GM19043 (cell line): ENCODE measurements at regions not wholly inside any gene's neighbourhood (a gene's known extent, or its start where the extent isn't known, plus 50 kb on each side); places are given as distances from the start of the nearest gene placed in this dataset.
"Not testable (repeated sequence)": the region's sequence is repeated elsewhere in the genome, so short reads cannot be mapped to it uniquely, and the experiment has no call there.

ENCODE experiments used
- ATAC-seq: cut with Tn5 transposase; IDR thresholded peaks from one replicate; pipeline ENCODE4 v1.9.1; 2021; ENCODE audit warnings: low read depth; ENCODE audit not compliant: unreplicated experiment

DNA sequence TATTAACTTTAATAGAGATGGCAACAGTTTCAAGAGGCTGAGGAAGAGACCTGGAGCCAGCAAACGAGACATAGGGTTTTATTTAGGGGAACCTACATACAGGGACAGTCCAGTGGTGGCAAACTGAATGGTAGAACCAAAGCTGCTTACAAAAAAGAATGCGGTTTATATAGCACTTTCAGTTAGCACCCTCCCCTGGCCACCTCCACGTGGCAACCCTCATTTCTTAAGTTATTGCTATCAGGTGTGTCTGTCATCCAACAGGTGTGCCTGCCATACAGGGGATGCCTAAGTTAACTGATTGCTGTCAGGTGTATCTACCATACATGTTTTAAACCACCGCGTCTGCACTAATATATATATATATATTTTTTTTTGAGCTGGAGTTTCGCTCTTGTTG, 129.2 kb upstream of the DUSP10 start:
- ATAC-seq: no peak

DNA sequence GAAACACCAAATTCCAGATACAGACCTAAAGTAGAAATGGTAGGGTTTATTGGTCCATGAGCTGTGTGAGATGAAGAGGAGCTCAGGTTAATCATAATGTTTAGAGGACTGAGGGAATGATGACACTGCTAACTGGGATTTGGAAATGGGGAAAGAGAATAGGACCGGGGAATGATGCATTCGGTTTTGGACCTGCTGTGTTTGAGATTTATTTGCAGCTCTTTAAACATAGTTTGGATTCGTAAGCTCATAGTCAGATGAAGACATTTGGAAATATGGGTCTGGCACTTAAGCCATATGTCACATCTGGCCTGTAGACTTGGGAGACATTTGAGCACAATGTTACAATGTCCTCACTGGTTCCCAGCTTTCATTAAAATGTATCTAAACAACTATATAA, 127.9 kb upstream of the DUSP10 start:
- ATAC-seq: no peak

DNA sequence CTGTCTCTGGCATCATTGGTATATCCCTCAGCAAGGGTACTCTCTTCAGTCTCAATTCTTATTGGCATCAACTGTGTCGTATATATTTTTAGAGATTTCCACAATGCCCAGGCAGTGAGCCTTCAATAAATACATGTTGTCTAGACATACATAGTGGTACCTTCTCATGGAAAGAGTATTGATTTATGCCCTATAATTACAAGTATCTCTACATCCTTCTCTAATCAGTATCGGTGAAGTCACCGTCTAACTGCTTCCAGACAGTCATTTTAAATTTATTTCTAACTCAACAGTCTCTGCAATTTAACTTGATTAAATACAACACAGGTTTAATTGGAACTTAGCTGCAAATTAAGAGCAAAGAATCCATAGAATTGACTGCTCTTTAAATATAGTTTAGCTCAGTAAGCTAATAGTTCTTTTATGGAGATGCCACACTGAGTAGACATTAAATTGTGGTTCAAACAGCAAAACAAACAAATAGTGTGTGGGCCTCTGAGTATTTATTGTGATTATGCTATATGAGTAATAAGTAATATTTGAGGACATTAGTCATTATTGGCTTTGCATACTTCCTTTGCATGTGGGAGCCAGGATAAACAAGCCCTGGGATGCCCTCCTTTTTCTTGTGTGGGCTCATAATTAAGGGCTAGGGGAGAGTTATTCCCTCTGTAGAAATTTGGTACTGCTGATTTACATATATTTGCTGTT, 126.9 kb upstream of the DUSP10 start:
- no peak for ATAC-seq

DNA sequence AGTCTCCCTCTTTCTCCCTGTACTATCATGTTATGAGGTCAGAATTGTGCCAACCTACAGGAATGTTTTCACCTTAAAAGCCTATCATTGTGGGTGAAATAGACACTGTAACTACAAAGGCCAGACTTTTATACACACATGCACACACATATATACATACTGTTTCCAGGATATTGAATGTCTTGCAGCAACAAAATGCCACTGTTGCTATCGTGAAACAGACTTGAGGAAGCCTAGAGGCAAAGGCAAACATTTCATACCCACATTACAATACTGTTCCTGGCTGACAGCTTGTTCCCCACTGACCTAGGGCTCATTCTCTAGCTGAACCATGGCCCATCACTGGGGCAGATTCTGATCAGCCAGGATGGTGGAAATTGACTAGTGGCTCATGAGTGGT, 125.1 kb upstream of the DUSP10 start:
- no peak for ATAC-seq

DNA sequence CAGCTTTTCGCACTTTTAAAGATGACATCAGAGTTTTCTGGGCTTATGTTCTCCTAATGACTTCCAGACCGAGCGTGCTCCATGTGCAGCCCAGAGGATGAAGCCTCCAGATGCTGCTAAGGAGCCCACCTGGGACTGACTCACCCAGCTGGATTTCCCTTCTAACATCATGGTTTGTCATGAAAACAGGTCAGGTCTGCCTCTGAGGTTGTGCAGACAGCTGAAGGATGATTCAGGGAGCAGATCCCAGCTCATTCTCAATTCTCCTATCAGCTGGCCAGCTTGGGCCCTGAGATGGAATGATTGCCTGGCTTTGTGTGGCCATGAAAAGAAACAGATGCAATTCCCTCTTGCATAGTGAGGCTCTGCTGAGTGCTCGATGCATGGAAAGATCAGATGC, 123.9 kb upstream of the DUSP10 start:
- ATAC-seq: no peak

DNA sequence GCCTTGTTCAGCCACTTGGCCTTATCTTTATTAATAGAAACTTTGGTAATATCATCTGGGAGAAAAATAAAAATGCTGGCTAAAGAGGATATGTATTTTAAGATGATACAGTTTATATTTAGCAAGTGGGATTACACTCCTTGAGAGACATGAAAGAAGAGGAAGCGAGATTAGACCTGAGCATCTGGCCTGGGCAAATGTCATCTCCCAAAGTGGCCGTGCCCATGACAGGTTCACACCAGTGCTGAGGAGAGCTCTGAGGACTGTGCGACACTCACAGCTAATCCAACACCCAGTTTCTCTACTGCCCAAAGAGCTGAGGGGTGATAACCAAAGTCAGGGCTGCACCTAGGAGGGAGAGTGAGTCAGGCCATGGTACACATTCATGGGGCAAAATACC, 121.7 kb upstream of the DUSP10 start:
- ATAC-seq: no peak

DNA sequence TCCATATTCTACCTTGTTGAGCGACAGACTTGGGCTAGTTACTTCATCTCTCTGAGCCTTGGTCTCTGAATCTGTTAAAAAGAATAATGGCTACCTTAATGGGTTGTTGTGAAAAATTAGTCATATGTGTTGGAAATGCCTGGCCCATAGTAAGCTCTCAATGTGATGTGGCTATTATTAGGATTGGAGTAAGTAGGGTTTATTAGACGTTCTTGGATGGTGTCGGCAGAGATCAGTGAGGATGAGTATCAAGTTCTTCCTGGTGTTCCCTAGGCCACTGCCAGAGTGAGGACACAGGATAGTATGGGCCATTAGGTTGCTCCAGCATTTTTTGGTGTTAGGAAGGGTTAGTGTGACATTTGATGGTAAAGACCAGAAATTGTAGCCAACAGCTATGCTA, 121.1 kb upstream of the DUSP10 start:
- ATAC-seq: no peak

DNA sequence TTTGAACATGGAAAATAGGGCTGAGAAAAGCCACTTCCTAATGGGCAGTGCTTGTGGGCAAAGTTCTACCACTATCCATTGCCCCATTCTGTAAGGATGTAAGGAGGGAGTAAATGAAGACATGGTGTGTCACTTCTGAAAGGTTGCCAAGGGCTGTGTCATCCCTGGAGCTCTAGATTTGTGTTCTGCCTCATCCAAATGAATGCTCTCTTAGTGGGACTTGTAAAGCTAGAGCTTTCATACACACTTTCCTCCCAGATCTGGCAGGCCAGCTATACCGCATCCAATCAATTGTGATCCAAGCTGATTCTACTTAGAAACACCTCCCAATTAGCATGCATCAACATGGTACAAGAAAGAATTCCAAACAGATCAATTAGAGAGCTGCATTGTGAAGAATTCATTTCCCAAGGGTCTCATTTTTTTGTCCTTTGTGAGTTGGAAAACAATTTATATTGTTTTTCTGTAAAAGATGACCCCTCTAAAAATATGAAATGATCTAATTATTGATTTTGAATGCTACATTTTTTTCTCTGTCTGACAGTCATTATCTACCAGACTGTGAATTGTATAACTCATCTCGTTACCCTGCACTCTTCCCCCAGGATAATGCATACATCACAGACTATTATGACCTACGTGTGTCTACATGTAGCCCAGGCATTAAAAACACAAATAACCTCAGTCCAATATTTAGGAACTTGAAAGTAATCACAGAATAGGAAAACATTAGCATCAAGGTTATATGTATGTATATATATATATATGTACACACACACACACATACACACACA, 117.1 kb upstream of the DUSP10 start:
- no peak for ATAC-seq

DNA sequence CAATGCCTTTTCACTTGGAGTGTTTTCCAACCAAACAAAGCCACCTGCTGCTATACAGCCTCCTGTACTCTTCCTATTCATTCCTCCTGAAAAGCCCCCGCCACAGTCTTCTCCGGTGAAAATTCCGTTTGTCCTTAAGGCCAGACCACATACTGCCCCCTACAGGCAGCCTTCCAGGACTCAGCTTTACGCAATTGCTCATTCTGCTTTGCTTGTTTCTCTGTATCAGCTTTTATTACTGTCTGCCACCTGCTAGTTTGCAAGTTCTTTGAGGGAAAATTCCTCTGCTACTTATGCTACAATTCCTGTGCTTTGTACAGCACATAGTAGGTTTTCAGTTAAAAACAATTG, 115.2 kb upstream of the DUSP10 start:
- not testable (repeated sequence) for ATAC-seq

DNA sequence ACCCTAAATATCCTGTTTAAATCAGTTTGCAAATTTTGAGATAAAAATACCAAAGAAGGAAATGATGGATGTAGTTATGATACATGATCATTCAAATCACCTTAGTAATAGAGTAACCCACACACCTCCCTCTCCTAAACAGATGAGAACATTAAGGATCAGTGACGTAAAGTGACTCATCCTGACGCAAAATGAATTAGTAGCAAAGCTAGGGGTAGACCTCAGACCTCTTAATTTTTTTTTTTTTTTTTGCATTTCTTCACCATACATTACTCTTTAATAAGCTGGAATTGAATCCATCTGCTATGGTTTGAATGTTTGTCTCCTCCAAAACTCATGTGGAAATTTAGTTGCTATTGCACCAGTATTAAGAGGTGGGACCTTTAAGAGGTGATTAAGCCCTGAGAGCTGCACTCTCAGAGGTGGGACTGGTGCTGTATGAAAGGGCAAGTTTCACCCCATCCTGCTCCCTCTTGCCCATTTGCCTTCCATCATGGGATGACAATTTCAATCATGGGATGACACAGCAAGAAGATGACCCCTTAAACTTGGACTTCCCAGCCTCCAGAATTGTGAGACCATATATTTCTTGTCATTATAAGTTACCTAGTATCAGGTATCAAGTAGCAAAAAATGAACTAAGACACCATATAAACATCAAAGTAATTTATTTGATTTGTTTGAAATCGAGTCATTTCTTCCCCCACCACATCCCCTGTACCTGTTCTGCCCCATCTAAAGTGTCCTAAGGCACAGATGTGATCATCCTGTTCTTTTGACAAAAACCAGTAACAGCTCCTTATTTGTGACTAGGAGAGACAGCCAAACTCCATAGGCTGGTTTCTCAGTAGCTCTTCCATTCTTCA, 114.6 kb upstream of the DUSP10 start:
- ATAC-seq: no peak

DNA sequence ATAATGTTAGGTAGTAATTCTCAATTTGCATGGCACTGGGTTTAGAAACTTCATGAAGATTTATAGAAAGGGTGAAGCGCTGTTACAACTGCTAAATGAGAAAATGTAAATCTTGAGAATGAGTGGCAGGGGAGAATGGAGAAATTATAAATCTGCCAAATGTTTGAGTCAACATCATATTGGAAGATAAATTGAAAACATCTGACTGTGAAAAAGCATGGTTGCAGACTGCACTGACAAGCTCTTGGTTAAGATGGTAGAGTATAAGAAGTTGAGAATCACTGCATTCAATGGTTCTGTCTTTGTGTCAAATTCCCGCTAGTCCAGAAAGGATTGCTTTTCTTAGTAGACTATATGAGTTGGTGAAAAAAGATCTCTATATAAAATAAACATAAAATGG, 113.3 kb upstream of the DUSP10 start:
- ATAC-seq: no peak

DNA sequence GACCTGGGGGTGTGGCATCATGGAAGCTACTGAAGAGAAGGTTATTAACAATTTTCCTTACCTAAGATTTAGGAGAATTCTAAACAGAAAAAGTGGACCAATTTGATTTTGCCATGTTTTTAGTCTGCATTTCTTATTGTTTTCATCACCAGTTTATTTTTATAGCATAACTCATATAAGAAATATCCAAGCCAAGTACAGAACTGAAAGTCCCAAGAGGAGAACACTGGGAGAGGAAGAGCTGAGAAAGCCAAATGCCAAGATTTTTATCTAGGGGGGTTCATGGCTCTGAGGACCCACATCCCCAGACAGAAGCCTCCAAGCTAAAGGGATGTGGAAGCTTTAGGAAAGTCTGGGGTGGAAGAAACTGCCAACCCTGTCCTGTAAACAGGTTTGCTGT, 109.4 kb upstream of the DUSP10 start:
- no peak for ATAC-seq

DNA sequence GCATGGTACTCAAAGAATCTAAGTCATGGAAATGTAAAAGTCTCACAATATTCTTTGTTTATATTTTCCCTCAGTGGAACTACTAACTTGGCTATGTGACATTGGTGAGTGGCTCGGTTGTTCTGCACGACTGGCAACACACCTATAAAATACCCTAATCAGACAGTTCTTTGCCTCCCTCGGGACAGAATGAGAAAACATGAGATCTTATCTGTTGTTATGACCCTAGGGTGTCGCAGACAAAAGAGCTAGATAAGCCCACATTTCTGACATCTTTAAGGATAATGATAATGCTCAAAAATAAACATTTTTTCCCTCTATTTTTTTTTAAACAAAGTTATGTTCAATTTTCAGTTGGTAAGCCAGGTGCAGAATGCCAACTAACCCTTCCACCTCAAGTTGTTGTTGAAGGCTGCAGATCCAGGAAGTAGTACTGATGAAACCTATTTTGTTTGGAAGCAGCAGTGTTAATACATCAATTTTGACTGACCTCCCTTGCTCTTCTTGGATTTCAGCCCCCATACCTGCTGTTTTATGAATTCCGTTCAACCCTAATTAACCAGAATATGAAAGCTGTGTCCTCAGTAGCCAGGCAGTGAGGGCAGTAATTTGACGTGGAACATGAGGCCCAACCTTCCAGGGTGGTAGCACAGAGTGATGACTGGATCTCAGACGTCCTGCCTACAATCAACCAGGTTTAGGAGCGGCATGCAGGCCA, 108.7 kb upstream of the DUSP10 start:
- no peak for ATAC-seq

DNA sequence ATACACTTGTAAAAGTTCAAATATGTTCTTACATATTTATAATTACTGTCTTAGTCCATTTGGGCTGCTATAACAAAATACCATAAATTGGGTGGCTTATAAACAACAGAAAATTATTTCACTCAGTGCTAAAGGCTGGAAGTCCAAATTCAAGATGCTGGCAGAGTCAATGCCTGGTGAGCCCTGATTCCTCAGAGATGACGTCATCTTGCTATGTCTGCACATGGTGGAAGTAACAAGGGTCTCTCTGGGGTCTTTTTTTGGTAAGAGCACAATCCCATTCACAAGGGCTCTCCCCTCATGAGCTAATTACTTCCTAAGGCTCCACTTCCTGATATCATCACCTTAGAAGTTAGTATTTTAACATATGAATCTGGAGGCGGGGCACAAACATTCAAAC, 108.0 kb upstream of the DUSP10 start:
- no peak for ATAC-seq

DNA sequence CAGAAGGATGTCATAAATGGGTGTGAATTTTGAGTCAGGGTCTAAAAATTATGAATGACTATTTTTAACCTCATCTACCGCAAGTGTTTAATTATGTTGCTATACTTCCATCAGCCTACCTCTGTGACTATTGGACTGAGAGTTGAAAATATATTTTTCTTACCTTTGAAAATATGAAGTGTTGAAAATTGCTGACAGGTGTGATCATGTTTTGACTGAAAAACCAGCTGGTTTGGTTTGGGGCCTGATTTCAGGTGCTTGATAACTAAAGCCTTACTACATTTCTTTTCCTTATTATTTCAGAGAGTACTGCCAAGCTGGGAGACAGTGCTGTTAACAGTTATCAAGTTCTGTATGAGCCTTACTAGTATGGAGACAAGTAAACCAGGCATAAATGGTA, 107.2 kb upstream of the DUSP10 start:
- ATAC-seq: no peak

DNA sequence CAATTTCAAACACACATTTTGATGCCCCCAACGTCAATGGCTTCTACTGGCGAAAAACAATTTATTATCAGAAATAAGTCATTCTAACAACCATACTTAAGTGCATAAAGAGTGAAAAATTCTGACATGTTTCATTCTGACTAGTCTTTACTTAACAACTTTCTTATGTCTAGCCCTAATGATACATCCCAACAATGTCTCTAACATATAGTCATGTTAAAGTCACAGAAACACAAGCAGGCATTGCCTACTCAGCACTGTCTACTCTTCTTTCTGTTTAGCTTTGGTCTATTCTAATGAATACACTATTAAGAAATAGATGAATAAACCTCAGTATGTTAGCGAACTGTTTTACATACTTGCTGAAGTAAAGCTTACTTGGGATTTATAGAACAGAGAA, 105.8 kb upstream of the DUSP10 start:
- ATAC-seq: no peak

DNA sequence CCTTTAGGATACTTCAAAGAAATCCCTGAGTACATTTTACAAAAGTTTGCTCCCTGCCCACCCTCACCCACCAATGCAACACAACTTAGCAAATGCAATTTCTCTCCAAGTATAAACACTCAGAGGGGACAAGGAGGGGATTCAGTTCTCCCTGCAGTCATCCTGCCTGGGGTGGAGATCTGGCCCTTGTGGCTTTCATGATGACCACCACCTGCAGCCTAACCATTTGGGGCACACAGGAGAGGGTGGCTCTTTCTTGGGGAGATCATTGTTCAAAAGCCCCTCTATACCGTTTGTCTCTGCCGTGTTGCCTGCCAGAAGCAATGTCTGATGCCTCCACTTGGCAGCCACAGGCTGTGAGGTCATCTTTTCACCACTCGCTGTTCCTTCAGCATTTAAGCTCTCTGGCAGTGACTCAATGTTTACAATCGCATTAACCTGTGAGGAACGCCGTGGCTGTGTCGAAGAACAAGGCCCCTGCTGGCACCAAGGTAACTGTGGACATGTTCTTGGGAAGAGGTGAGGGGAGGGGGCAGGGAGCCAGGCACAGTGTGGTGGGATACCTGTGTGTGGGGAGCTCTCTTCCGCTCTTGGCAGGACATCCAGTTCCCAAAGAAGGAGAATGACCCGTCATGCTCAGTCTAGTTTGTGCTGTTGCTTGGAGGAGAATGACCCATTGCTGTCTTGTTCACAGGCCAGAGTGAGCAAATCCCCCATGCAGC, 103.9 kb upstream of the DUSP10 start:
- ATAC-seq: no peak

DNA sequence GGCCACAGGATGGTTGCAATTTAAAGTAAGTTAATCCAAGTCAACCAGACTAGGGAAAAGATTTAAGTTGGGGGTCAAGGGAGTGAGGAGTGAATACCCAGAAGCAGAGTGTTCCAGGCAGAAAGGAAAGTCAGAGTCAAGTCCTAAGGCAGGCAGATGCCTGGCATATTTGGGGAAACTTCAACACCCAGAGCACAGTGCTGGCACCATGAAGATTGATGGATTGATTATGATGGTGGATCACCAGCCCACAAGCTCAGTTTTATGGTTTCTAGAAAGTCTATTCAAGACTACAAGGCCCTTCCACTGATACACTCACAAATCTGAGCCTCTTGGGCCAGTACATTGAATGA, 100.1 kb upstream of the DUSP10 start:
- ATAC-seq: no peak

DNA sequence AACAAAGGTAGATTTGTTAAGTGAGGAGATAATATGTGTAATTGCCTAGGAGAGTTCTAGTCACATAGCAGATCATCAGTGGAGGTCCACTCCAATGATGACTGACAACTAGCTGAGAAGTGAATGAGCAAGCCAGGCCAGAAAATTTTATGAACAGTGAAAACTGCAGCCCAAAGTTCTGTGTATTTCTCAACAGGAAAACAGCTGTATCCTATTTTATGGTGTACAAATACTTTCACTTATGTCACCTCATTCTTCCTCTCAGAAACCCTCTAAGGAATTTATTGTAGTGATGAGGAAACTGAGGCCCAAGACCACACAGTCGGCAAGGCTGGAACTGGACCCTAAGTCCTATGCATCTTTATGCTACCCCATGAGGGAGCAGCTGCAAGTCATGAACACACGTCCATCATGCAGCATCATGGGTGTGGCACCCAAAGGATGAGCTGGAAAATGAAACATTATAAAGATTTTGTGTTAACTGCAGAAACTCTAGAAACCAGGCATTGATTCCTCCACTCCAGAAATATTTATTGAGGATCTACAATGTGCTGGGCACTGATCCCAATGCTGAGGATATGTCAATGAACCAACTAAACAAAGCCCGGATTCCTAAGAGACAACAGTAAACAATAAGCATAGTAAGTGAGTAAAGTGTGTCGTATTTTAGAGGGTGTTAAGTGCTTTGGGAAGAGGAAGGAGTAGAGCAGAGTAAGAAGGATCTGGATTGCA, 99.5 kb upstream of the DUSP10 start:
- ATAC-seq: no peak
